Breast epithelium (tissue), 3 donors: ENCODE measurements at regions not wholly inside any gene's neighbourhood (a gene's known extent, or its start where the extent isn't known, plus 50 kb on each side); places are given as distances from the start of the nearest gene placed in this dataset.

Experiments used
- CTCF ChIP-seq, 3 donors: fragments of 450-650 bp; IDR thresholded peaks; one replicate each; pipeline ENCODE4 v1.5.1; 2016 to 2017; ENCODE audit warnings: antibody characterized with exemption in 3 of 3, mild to moderate bottlenecking in 3 of 3, moderate library complexity in 3 of 3
- POLR2A ChIP-seq: fragments of 450-650 bp; IDR thresholded peaks from one replicate; pipeline ENCODE4 v1.6.1; 2016; ENCODE audit warnings: antibody characterized with exemption, mild to moderate bottlenecking, moderate library complexity
- POLR2AphosphoS5 ChIP-seq, 3 donors: sonication (generic); formaldehyde crosslinking; IDR thresholded peaks; one replicate each; pipeline ENCODE4 v1.6.1; 2017; ENCODE audit warnings: antibody characterized with exemption in 3 of 3

GRCh38 chr13:63595811-63596210 is 2180.2 kb upstream of the PCDH20 start:
- TF ChIP-seq CTCF (IDR thresholded peaks at IDR 0.05): no peak
- no peak for TF ChIP-seq POLR2A
- no peak for TF ChIP-seq POLR2AphosphoS5 (IDR thresholded peaks at IDR 0.05)
